Stimulated activated CD8-positive, alpha-beta memory T cell treated with anti-CD3 and anti-CD28 coated beads, Interleukin-7, amount 100 ng/mL, for 48 hours (primary cell): ENCODE measurements at regions not wholly inside any gene's neighbourhood (a gene's known extent, or its start where the extent isn't known, plus 50 kb on each side); places are given as distances from the start of the nearest gene placed in this dataset.
"Not testable (repeated sequence)": the region's sequence is repeated elsewhere in the genome, so short reads cannot be mapped to it uniquely, and the experiment has no call there.

ENCODE experiments used
- DNase-seq, 2 donors: peaks; one replicate each; pipeline ENCODE4 v3.0.0-alpha.2; 2020; ENCODE audit warnings: low read depth in 1 of 2; ENCODE audit errors: extremely low read depth in 1 of 2

DNA sequence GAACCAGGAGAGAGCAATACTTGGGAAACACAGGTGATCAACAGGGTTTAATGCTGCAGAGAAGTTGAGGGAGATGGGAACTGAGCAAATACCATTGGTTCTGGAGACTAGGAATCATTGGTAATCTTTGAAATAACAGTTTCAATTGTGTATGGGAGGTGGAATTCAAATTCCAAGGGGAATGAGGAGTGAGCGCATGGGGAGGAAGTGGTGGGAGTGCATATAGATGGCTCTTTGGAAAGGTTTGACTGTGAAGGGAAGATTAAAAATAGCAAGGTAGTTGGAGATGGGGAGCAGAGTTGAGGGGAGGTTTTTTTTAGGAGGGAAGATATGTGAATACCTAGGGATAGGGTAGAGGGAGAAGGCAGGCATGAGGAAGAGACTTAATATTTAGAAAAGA lies 51.1 kb upstream of the ROPN1 start:
- DNase-seq, result no peak

DNA sequence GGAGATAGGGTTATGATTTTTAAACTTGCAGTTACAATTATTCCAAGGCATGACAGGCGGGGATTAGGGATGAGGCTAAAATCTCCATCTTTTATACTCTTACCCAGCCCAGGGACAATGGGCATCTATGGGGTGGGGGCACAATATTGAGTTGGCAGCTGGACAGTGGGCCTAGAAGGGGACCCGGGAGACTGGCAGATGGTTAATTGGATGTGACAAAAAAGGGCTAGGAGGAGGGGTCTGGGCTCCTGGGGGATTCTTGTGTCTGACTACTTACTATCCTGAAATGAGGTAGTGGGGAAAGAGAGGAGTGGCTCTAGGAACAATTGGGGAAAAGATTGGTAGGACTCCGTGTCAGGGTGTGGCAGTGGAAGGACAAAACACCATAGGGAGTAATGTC lies 53.0 kb upstream of the ROPN1 start:
- DNase-seq, result no peak

DNA sequence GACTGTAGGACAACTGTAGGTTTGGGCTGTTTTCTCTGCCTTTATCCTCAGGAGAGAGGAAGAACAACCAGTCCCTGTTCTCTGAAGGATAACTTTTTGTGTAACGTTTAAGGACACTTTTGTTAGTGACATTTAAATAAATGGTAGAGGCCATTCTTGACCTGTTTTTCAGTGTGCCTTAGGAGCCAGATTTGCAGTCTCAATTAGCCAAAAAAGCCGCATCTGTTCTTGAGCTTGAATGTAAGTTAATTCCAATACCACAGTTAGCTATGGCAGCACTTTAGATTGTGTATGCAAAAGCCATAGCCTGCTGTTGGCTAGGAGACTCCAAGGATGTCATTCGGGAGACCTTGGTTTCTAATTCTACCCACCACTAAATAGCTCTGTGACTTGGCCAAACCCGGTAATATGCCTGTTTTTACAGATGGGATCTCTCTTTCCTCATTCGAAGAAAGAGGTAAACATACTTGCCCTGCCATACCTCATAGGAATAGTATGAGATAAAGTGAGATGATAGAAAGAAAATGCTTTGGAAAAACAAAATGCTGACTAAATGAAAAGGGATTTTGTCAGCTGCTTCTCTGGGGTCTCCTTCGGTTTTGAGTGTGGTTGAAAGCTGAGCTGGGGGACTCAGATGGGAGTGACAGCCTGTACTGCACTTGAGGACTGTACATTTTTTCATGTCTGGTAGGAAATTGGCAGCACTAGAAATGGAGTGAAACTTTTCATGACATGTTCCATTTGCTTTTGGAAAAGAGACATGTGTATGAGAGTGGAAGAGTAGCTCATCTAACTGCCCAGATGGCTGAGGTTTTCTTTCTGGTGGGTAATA lies 57.3 kb upstream of the ROPN1 start:
- no peak for DNase-seq

DNA sequence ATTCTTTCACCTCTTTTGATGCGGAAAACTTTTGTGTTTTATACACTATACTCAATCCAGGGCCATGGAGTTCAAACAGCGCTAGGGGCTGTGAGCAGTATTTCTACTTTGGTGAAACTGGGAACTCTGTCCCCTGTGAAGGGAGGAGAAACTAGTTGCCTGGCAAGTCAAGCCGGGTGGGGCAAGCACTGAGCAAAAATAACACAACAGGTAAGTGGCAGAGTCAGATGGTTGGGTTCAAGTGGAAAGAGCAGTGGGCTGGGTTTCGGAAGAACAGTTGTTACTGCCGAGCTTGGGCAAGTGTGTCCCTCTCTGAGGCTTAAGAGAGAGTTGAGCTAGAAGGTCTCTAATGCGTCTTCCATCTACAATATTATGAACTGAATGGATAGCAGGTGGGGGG lies 59.7 kb upstream of the ROPN1 start:
- DNase-seq, result no peak

DNA sequence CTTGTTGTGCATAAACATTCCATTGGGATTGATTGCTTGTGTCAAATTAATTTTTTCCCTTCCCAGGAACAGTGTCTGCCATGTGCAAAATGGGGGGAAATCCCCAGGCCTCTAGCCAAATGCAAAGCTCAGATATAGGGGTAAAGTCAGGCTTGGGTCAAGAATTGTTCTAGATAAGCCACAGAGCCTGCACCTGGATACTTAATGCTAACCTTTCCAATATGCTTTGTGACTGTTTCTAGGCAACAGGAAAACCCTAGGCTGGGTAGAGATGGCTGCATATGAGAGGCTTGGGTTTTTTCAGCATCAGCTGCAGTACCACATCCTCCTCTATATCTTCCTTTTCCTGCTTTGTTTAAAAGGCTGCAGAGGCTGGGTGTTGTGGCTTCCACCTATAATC lies 61.9 kb upstream of the ROPN1 start:
- DNase-seq, result no peak

DNA sequence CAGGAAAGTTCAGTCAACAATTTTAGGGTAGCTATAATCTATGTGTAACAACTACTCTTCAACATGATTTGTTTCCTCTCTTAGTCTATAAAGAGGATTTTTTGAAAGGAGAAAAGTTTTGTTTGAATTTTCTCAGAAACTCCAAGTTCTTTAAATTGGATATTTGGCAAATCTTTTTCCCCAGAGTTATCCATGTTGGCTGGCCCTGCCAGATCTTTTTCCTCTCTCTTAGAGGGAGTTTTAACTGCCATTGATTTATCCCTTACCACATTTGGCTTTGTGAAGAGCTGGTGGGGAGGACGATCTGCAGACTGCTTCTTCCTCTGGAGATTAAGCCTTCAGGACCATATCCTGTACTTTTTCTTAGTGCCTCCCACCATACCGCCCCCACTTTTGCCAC lies 64.9 kb upstream of the ROPN1 start:
- no peak for DNase-seq

DNA sequence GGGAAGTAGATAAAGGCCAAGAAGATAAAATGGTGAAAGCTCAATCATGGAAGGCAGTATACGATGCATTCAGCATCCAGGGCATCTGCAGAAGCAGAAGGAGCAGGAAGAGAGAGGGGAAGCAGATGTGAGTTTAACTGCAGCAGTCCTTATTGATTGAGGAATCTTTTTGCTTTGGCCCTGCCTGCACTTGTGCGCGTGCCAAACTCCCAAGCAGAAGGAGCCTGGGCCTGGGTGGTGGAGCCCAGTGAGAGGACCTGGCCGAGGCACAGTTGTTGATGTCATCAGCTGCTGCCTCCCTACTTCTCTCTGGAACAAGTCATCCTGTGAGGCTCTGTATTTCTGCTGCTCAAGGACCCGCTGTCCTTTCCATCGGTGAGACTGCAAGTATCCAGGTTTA lies 65.5 kb upstream of the ROPN1 start:
- DNase-seq, result no peak

DNA sequence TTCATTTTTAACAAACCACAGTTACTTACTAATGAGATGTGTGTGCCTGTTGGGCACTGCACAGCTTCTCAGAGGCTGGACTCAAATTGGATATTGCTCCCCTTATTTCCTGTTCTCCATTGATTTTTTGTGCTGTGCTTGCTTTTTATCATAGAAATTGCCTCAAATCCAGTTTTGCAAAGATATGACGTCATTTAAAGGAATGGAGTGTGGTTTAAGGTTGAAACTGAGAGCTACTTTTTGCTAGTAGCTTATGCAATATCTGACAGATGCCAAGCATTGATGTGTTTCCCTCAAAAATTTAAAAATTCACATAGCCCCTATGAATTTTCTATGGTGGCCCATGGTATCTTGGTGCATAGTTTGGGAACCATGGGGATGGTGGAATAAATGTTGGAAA lies 67.7 kb upstream of the ROPN1 start:
- no peak for DNase-seq

DNA sequence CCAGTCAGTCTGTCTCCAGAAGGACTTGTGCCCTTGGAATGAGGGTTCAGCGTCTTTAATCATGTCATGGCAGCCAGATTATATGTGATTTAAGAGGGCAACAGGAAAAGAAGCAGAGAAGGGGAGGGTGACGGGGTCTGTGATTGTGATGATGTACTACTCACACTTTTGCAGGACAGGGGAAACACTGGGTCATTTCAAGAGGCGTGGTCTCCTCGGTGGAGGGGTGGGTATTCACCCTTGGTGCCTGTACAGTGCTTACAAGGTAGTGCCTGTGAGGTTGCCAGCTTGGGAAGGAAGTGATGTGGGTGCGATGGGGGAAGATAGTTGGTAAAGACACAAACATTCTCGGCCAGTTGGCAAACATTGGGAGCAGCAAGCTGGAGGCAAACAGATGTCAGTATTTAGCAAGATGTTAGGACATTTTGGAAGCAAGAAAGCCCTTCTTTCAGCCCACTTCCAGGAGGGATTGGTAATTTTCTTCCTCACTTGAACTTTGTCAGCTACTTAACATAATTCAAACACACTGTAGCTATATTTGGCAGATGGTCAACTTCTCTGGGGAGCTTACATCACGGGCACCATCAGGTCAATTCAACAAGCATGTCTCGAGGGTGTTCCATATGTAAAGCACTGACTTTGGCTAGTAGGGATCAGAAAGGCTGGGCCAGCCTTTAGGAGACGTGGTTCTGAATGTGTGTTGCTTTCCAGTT lies 71.4 kb upstream of the ROPN1 start:
- DNase-seq, result no peak

DNA sequence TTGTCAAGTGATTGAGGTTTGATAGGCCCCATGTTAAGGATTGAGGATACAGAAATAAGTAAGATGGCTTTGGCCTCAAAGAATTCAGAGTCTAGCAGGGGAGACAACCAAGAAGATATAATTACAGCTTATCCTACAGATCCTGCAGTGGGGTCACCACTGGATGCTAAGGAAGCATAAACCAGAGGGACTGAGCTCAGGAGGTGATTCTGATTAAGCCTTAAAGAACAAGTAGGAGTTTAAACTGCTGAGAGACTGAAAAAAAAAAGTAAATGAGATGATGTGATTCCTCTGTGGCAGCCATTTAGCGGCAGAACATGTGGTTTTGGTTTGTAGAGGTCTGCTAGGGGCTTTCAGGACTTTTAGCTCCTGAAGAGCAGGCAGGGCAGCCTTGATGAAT lies 72.1 kb upstream of the ROPN1 start:
- no peak for DNase-seq

DNA sequence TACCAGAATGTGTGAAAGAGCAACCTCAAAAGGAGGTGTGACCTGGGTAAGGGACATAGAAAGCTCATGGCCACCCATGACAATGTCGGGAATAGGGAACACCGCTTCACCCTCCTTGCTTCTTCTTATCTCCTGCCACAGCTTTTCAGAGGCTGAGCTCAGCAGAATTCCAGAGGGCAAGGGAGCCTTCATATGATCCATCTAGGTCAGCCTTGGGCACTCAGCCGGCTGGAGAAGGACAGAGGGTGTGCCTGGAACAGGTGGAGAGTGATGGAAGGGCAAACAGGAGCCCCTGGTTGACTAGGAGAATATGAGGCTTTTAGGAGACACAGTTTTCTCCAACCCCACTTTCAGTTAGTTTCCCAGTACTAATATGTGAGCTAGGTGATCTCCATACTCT lies 74.6 kb upstream of the ROPN1 start:
- DNase-seq, result not testable (repeated sequence)

DNA sequence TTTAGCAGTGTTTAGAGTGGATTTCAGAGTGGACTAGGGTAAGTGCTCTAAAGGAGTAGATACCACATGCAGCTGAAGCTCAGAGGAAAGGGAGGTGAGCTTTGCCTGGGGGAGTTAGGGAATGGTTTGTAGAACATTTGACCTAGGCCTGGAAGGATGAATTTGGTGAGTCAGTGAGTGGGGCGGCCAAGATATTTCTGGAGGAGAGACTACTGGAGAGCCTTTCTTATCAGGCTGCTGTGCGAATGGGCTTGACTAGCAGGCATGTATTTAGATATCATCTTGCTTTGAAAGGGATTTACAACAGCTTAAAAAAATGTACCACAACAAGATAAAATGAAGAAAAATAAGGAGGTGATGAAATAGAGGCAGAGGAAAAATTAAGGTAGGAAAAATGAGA lies 77.8 kb upstream of the ROPN1 start:
- not testable (repeated sequence) for DNase-seq

DNA sequence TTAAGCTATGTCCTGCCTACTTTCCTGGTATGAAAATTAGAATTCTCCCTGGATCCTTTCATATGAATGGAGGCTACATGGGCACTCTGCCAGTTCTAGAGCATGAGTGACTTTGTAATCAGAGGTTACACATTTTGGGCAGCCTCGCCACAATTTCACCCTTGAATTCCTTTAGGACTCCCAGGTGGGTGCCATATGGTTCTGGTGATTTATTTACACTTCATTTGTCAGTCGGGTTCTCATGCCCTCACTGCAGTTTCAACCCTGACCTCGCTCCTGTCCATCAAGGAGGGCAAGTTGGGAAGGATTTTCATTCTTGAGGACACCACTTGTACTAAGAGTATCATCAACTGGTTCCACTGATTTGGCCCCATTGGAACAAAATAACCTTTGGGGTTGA lies 83.2 kb upstream of the ROPN1 start:
- not testable (repeated sequence) for DNase-seq

DNA sequence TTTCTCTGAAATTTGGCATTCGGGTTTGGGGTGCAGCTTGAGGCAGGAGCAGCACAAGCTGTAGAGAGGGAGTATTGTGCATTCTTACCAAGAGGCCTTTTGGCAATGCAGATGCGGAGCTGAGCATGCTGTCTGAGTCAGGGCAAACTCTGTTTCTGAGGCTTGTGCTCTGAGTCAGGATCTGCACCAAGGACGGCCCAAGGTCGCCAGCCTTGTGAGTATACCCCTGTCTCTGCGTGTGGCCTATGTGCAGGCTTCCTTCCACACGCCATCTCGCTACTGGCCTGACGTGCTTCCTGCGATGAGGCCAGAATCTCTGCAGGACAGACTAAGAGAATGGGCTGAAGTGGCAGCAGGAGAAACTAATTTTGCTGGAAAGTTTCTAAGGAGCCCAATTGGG lies 83.8 kb upstream of the ROPN1 start:
- no peak for DNase-seq

DNA sequence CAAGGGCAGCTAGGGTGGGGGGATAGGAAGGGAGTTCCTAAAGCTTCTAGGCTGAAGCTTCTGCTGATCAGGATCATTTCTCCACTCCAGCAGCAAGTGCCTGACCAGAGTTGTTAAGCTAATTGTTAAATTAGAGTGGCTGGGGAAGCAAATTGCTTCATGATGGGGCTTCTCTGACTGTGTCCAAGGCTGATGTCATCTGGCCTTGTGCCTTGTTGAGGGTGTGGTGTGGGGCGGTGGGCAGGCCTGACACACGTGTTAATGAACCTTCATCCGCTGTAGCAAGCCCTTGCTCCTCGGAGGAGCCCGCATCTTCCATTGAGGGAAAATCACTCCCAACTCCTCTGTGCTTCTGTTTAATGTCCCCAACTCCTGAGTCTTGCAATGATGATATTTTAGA lies 84.3 kb upstream of the ROPN1 start:
- no peak for DNase-seq

DNA sequence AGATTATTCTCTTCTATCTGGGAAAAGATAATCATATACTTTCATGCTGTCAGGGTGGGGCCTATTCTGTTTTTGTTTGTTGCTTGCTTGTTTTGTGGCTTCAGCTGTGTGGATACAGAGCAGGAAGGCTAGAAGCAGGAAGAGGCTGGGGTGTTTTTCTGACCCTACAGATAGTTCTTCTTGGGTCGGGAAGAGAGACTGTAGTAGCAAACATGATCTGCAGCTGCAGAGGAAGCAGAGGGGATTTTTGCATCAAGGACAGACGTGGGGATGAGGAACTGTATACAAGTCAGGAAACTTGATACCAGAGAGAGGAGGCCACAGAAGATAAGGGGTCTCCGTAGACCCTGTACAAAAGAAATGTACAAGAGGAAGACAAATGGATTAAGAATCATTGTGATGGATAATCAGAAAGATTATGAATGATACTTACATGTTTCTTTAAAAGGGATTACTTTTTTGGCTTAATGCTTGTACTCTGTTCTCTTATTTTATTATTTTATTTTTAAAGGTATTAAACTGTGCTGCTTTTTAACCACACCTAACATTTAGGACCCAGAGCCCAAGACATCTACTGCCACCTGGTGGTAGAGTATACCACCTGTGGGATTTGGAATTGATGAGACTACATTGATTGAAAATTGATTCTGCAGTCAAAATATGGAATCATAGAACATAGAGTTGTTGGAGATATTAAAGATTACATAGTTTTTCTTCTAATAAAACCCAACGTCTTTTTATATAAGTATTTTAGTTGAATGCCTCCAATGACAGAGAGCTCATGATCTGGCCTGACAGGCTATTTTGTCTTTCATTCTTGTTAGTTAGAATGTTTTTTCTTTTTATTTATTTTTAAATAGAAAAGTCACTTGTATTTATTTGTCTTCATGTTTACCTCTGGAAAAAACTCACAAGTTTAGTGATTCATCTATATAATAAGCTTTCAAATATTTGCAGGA lies 87.3 kb upstream of the ROPN1 start:
- DNase-seq, result no peak

DNA sequence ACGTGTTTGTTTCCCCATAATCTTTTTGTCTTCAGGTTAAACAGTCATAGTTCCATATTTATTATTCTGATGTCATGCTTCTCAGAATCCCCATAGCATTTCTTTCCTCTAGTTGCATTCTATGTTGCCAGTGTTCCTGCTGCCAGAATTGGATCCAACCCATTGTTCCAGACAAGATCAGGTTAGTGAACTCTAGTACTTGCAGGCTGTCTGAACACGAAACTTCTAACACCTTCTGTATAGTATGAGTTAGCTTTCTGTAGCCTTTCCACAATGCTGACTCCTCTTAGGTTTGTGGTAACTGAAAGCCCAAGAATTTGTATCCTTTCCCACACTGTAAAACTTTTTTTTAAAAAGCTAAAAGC lies 88.0 kb upstream of the ROPN1 start:
- no peak for DNase-seq

DNA sequence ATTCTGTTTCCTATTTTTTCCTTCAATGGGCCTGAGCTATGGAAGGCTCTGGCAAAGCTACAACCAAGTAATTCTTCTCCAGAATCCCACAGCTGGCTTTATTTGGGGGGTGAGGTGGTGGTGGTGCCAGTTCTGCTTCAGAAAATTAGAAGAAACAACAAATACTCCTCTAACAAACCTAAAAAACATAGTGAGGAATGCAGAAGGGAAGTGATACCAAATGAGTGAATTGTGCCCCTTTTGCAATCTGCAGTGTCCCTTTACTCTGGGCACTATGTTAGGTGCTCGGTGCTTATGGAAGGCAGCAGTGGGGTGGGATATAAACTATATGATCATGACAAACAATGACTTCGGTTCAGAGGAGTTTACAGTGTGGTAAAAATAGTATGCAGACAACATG lies 90.4 kb upstream of the ROPN1 start:
- no peak for DNase-seq

DNA sequence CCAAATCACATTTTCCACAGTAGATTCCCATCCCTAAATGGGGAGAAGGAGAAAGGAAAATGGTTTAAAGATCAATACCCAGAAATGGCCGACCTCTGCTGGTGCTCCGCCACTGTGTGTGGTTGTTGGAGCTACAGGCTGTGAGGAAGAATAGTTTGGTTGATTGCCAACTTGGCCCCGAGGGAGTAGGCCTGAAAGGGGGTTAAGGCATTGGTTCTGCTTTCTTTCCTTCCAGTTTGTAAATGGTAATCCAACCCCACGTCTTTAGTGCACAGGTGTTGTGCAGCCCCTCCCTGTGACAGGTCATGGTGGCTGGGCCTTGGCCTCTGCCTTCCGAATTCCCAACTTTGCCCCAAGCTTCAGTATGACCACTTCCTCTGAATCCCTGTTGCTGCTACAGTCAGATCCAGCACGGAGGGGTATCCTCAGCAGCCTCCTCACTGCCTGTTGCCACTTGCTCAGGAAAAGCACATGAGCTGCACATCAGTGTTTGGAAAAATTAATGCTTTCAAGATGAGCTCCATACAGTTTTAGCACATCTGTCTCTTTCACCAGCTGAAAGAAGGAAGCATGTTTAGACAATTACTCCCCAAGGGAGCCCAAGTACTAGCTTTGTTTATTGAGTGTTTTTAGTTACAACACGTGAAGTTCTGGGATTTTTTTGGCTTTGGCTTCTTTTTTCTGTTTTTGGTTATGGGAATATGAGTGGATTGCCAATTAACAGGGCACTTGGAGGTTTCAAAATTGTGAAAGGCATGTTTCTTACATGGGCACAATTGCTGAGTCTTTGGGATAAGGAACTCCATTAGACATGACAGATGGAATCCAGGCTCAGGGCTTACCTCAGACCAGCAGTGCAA lies 92.3 kb upstream of the ROPN1 start:
- DNase-seq, result no peak

DNA sequence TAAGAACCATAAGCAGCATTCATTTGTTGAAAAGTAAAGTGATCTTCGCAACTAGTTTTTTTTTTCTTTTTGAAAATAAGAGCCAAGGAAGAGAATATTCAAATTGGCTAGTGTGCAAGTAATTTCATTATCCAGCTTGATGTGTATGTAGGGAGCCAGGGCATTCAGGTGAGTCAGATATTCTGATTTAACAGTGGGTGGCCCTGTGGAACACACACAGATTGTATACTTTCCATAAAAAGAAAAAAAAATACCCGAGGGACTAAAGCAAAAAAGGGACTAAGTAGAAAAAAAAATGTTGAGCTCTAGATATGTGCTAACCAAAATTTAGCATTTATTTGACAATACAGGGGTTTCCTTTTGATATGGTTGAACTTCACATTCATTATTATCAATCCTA lies 96.9 kb upstream of the ROPN1 start:
- no peak for DNase-seq

DNA sequence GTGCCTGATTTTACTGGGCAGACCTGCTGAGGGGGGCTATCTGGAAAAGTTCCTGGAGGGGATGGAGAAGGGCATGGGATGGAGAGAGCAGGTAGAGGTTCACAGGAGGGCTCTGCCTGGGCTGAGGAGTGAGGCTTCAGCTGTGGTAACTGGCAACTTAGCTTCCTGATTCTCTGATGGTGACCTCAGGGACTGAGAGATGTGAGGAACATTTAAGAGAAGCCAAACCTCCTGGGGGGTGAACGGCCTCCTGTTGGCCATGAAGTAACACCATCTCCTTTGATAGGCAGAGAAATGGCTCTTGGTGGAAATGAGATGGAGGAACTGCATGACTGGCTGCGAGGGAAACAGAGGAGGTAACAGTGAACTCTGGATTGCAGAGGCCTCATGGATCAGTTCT lies 97.3 kb upstream of the ROPN1 start:
- no peak for DNase-seq
